ENCODE measurements at regions not wholly inside any gene's neighbourhood (a gene's known extent, or its start where the extent isn't known, plus 50 kb on each side); places are given as distances from the start of the nearest gene placed in this dataset.

DNA sequence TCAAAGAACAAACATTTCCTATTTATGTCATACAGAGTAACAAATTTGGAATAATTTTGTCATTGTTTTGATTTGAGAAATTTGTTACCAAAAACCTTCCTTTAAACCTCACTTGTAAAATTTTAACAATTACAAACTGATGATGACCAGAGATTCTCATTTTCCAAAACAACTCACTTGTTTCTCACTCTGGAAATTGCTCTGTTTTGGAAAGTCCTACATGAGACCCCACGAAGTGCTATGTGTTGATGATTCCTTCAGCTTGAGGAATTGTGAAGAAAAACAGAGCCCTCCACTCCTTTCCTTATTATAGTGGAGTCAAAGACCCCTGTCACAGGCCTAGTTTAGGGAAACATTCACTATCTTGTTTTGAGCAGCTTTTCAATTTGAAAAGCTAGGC is 157.6 kb upstream of the RASGRP1 start:
- no peaks in the 10 kb centered on the region for H3K4me1 Mint-ChIP-seq (ENCODE audit: low read depth in 2 of 2)
- no peak overlapping the region for H3K4me3 Mint-ChIP-seq
- DNase-seq (no peak), ATAC-seq (replicated peaks) (no peak)
- peaks cover under 1 to 8% of the 10 kb centered on the region in 2 donors for H3K27me3 Mint-ChIP-seq
- no peak overlapping the region for H3K27ac Mint-ChIP-seq
- H3K36me3 Mint-ChIP-seq (ENCODE audit: insufficient read depth) = no peaks in the 10 kb centered on the region
- no peaks in the 10 kb centered on the region for H3K9me3 Mint-ChIP-seq

DNA sequence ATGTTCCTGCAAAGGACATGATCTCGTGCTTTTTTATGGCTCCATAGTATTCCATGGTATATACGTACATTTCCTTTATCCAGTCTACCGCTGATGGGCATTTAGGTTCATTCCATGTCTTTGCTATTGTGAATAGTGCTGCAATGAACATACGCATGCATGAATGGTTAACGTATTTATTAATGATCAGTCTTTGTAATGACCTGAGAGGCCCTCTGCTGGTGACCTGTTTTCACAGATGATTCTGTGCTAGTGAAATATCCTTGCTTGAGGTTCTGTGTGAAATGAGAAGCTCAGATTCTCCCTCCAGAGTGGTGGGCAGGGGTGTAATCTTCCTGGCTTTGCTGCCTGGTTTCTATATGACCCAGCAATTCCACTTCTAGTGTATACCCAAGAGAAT is 160.2 kb upstream of the RASGRP1 start:
- Mint-ChIP-seq H3K36me3 (ENCODE audit: insufficient read depth) (no peaks in the 10 kb centered on the region), H3K9me3 (no peaks in the 10 kb centered on the region), H3K4me3 (no peak overlapping the region), H3K4me1 (ENCODE audit: low read depth in 2 of 2) (no peaks in the 10 kb centered on the region), H3K27me3 (peaks cover 0 to 8% of the 10 kb centered on the region in 2 donors), H3K27ac (no peak overlapping the region)
- ATAC-seq (replicated peaks) = no peak
- no peak for DNase-seq

DNA sequence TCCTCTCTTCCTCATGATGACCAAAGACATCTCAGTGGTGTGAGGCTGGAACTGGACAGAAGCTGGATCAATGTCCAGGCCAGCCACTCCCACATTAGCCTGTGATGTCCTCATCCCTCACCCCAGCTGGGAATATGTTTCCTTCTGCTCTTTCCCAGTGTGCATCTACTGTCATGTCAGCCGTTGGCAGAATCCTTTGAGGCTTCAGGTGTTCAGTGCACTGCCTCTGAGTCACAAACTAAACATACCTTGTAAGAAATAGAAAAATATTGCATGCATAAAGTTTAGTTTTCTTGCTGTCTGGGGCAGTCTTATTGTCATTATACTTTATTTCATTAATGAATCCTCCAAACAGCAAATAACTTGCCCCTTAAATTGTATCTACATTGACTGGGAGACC is 161.6 kb upstream of the RASGRP1 start:
- peaks cover 0 to 14% of the 10 kb centered on the region in 2 donors for H3K27me3 Mint-ChIP-seq

DNA sequence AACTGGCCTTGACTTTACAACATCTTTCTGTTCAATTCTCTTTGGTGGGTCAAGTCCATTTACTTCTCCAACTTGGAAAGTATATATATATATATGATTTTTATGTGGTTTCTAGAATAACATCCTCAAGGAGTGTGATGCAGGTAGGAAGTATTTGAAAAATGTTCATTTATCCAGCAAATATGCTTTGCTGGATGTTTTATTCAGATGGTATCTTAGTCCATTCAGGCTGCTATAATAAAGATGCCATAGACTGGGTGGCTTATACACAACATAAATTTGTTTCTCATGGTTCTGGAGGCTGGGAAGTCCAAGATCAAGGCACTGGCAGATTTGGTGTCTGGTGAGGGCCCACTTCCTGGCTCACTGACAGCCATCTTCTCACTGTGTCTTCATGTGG is 168.7 kb upstream of the RASGRP1 start:
- ATAC-seq (replicated peaks) (no peak), DNase-seq (no peak)
- Mint-ChIP-seq H3K4me1 (ENCODE audit: low read depth in 2 of 2) (peaks cover 0 to 3% of the 10 kb centered on the region in 2 donors), H3K9me3 (peaks cover 0 to 3% of the 10 kb centered on the region in 2 donors), H3K4me3 (no peak overlapping the region), H3K27ac (no peak overlapping the region), H3K36me3 (ENCODE audit: insufficient read depth) (no peaks in the 10 kb centered on the region), H3K27me3 (peaks cover 11 to 14% of the 10 kb centered on the region in 2 donors)

More for the DNA sequence above, 161.6 kb upstream of the RASGRP1 start:
- no peak overlapping the region for H3K27ac Mint-ChIP-seq
- no peaks in the 10 kb centered on the region for H3K36me3 Mint-ChIP-seq (ENCODE audit: insufficient read depth)
- H3K9me3 Mint-ChIP-seq = no peaks in the 10 kb centered on the region
- no peaks in the 10 kb centered on the region for H3K4me1 Mint-ChIP-seq (ENCODE audit: low read depth in 2 of 2)
- no peak for DNase-seq
- ATAC-seq (replicated peaks) = no peak
- no peak overlapping the region for H3K4me3 Mint-ChIP-seq

DNA sequence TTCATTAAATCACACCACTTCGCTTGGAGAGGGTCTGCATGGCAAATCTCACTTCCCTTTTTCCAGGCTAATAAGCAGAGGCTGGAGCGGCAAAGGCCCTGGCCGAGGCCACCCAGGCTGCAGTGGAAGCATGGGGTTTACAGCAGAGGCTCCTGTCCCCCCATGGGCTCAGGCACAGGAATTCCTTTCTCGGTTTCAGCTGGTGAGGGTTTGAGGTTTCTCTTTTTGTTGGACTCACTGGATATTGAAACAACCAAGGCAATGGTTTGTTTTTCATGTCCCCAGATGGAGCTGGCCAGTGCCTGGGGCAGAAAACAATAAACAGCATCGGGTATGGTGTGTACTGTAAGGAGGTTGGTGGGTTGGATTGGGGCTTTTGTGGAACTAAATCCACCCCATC is 175.6 kb upstream of the RASGRP1 start:
- no peak for DNase-seq
- no peaks in the 10 kb centered on the region for H3K36me3 Mint-ChIP-seq (ENCODE audit: insufficient read depth)
- H3K9me3 Mint-ChIP-seq = no peaks in the 10 kb centered on the region
- H3K27me3 Mint-ChIP-seq = peaks cover 5 to 12% of the 10 kb centered on the region in 2 donors
- no peak overlapping the region for H3K27ac Mint-ChIP-seq
- H3K4me3 Mint-ChIP-seq = no peak overlapping the region
- no peak for ATAC-seq (replicated peaks)
- H3K4me1 Mint-ChIP-seq (ENCODE audit: low read depth in 2 of 2) = no peaks in the 10 kb centered on the region

DNA sequence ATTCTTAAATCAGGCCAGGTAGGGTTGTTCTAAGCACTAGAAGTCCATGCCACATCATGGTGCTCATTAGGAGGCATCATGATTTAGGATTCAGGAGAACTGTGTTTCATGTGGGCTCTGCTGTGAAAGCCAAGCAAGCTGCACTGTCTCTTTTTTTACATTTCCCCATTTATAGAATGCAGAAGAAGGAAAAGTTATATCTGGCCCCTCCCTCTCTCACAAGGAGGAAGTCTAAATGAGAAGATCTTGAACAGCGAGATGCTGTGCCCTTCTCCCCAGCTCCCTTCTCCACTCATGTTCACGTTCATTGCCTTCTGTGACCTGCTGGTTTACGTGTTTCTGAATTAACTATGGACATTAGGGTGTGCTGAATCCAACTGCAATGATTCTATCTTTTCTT is 178.5 kb upstream of the RASGRP1 start:
- DNase-seq (no peak), ATAC-seq (replicated peaks) (no peak)
- Mint-ChIP-seq H3K4me1 (ENCODE audit: low read depth in 2 of 2) (no peaks in the 10 kb centered on the region), H3K4me3 (no peak overlapping the region), H3K36me3 (ENCODE audit: insufficient read depth) (no peaks in the 10 kb centered on the region), H3K27me3 (peaks cover 2 to 6% of the 10 kb centered on the region in 2 donors), H3K9me3 (no peaks in the 10 kb centered on the region), H3K27ac (no peak overlapping the region)

DNA sequence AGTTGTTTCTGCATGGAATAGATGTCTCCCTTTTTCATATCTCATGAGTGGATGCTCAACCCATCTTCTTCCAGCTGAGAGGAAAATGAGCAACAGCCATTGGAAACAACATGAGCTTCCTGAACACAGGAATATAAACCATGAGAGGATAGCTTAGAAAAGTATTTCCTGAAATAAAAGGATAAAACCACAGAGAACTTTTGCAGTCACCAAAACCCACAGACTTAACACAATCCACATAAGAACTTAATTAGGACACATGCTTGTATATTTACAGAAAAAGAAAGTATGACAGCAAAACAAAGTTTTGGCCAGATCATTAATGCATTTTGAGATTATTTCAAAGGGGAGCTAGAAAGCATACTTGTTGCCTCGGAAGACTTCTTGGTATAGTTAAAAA is 180.5 kb upstream of the RASGRP1 start:
- no peak for DNase-seq
- ATAC-seq (replicated peaks) = no peak
- Mint-ChIP-seq H3K9me3 (no peaks in the 10 kb centered on the region), H3K4me3 (no peak overlapping the region), H3K36me3 (ENCODE audit: insufficient read depth) (no peaks in the 10 kb centered on the region), H3K4me1 (ENCODE audit: low read depth in 2 of 2) (no peaks in the 10 kb centered on the region), H3K27ac (no peak overlapping the region), H3K27me3 (peaks cover 6 to 7% of the 10 kb centered on the region in 2 donors)

DNA sequence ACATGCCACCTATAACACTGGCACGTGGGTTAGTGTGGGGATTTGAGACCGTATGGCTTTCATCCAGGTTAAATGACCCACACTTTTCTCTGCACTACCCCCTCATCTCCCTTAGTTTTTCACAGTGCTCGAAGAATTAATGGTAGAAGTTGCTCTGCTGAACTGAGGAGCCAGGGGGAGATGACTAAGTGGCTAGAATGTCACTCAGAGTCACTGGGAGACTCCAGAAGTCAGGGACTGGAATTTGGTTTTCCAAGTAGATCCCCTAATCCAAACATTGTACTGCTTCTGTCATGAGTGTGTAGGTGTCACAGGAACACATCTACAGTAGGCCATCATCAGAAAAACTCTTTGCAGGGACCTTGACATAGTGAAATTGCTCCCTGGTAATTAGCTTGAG is 181.0 kb upstream of the RASGRP1 start:
- DNase-seq (no peak), ATAC-seq (replicated peaks) (no peak)
- H3K27me3 Mint-ChIP-seq = peaks cover 7 to 8% of the 10 kb centered on the region in 2 donors
- H3K36me3 Mint-ChIP-seq (ENCODE audit: insufficient read depth) = no peaks in the 10 kb centered on the region
- no peaks in the 10 kb centered on the region for H3K9me3 Mint-ChIP-seq
- H3K4me1 Mint-ChIP-seq (ENCODE audit: low read depth in 2 of 2) = no peaks in the 10 kb centered on the region
- no peak overlapping the region for H3K27ac Mint-ChIP-seq
- no peak overlapping the region for H3K4me3 Mint-ChIP-seq

DNA sequence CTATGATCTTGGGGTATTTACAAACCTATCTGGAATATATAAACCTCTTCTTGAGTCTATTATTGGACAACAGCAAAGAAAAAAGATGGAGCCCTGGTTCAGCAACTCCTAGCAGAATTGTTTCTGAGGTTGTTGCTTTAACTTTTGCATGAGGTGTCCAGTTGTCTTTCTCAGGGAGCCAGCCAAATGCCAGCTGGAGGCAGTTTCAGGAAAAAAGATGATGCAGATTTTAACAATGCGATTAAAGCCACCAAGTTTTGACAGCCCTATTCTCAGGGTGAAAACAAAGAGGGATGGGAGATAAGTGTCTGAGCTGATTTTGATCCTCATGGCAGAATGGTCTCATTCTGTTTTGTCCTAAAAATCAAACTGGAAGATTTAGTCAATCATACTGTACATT is 181.6 kb upstream of the RASGRP1 start:
- Mint-ChIP-seq H3K27ac (no peak overlapping the region), H3K9me3 (no peaks in the 10 kb centered on the region), H3K4me3 (no peak overlapping the region), H3K36me3 (ENCODE audit: insufficient read depth) (no peaks in the 10 kb centered on the region), H3K27me3 (peaks cover 12 to 13% of the 10 kb centered on the region in 2 donors), H3K4me1 (ENCODE audit: low read depth in 2 of 2) (no peaks in the 10 kb centered on the region)
- DNase-seq (no peak), ATAC-seq (replicated peaks) (no peak)

DNA sequence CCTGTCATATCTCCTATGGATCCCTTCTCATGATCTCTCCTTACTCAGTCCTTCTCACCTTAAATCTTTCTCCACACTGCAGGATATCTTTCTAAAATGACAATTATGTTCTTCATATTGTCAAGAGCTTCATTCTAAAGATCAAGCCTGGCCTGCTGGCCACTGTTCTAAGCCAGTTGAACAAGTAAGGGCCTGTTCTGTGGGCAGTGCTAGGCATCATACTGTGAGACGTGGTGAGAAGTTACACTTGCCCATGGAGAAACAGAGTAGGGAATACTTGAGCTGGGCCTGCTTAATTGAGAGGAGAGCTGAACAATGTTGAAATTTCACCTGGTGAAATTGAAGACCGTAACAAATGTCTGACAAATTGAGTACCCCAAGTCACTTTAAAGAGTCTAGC is 184.1 kb upstream of the RASGRP1 start:
- H3K4me1 Mint-ChIP-seq (ENCODE audit: low read depth in 2 of 2) = no peaks in the 10 kb centered on the region
- H3K27ac Mint-ChIP-seq = no peak overlapping the region
- ATAC-seq (replicated peaks) = no peak
- H3K36me3 Mint-ChIP-seq (ENCODE audit: insufficient read depth) = no peaks in the 10 kb centered on the region
- H3K4me3 Mint-ChIP-seq = no peak overlapping the region
- DNase-seq = no peak
- H3K27me3 Mint-ChIP-seq = peaks cover 28 to 29% of the 10 kb centered on the region in 2 donors
- H3K9me3 Mint-ChIP-seq = no peaks in the 10 kb centered on the region

DNA sequence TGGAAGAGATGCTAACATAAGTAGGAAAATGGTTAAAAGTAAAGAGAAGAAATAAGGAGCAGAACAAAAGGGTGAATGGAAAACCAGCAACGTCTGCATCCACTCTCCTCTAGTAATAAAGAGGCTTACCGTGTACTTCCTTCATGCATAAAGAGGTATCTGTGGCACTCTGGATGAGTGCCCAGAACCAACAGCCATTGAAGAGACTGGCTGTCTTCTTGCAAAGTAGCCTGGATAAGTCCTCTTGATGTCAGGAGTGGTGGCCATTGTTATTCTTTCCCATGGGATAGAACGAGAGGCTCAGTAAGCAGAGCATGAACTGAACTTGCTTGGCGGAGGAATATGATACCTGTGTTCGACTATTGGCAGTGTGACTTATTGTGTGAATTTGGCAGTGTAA is 186.2 kb upstream of the RASGRP1 start:
- no peaks in the 10 kb centered on the region for H3K9me3 Mint-ChIP-seq
- H3K27me3 Mint-ChIP-seq = peaks cover 41 to 50% of the 10 kb centered on the region in 2 donors
- DNase-seq (no peak), ATAC-seq (replicated peaks) (no peak)
- no peak overlapping the region for H3K4me3 Mint-ChIP-seq
- peaks cover 0 to 2% of the 10 kb centered on the region in 2 donors for H3K4me1 Mint-ChIP-seq (ENCODE audit: low read depth in 2 of 2)
- H3K27ac Mint-ChIP-seq = no peak overlapping the region
- no peaks in the 10 kb centered on the region for H3K36me3 Mint-ChIP-seq (ENCODE audit: insufficient read depth)

DNA sequence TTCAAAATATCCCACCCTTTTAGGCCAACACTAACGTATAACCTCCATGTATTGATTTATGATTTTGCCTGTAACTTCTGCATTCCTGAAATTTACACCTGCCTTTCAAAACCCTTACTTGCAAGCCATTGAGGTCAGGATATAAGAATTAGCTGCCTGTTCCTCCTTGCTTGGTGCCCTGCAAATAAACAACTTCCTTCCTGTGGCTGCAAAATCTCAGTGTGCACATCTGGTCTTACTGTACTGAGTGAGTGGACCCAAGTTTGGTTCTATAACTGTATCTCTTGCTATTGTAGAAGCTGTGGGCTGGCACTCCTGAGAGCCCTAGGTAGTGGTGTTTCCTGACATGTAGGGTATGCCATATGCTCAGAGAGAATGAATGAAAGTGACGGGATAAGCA is 191.1 kb upstream of the RASGRP1 start:
- H3K27me3 Mint-ChIP-seq = peaks cover 44 to 53% of the 10 kb centered on the region in 2 donors
- no peak for ATAC-seq (replicated peaks)
- peaks cover 0 to 2% of the 10 kb centered on the region in 2 donors for H3K4me1 Mint-ChIP-seq (ENCODE audit: low read depth in 2 of 2)
- H3K4me3 Mint-ChIP-seq = no peak overlapping the region
- H3K36me3 Mint-ChIP-seq (ENCODE audit: insufficient read depth) = no peaks in the 10 kb centered on the region
- H3K27ac Mint-ChIP-seq = no peak overlapping the region
- DNase-seq = no peak
- no peaks in the 10 kb centered on the region for H3K9me3 Mint-ChIP-seq

DNA sequence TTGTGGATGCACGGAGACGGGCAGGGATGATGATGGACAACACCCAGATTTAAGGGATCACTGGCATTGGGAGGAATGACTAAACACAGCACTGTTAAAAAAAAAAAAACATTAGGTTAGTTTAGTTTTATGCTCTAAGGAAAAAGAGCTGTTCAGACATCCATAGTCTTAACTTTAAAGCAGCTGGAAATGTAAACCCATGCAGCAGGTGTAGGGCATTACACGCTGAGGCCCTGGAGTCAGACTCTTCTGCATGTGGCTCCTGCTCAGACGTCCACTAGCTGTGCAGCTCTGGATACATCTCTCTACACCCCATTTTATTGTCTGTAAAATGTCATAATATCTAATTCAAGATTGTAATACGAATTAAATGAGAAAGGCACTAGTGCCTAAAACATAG is 191.8 kb upstream of the RASGRP1 start:
- ATAC-seq (replicated peaks) (no peak), DNase-seq (no peak)
- Mint-ChIP-seq H3K27ac (no peak overlapping the region), H3K4me1 (ENCODE audit: low read depth in 2 of 2) (peaks cover 0 to 2% of the 10 kb centered on the region in 2 donors), H3K4me3 (no peak overlapping the region), H3K9me3 (no peaks in the 10 kb centered on the region), H3K36me3 (ENCODE audit: insufficient read depth) (no peaks in the 10 kb centered on the region), H3K27me3 (peaks cover 38 to 46% of the 10 kb centered on the region in 2 donors)

DNA sequence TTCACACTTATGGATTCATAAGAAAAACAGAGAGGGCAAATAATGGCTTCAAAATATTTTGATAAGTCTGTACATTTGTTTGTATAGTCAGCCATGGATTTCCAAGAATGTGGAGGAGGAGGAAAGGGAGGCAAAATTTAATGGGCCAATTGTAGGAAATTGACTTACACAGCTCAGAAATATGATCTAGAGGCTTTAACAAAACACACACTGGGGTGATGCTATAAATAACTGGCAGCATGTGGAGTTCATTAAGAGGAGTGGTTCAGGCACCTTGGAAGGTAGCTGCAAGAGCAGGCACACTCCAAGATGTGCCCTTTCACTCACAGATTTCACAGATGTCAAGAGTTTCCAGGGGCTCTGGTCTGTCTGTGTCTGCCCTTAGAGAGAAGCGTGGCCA is 193.4 kb upstream of the RASGRP1 start:
- H3K4me1 Mint-ChIP-seq (ENCODE audit: low read depth in 2 of 2) = peaks cover 0 to 2% of the 10 kb centered on the region in 2 donors
- ATAC-seq (replicated peaks) = no peak
- peaks cover 33 to 34% of the 10 kb centered on the region in 2 donors for H3K27me3 Mint-ChIP-seq
- no peak for DNase-seq
- H3K4me3 Mint-ChIP-seq = no peak overlapping the region
- H3K36me3 Mint-ChIP-seq (ENCODE audit: insufficient read depth) = no peaks in the 10 kb centered on the region
- H3K27ac Mint-ChIP-seq = no peak overlapping the region
- no peaks in the 10 kb centered on the region for H3K9me3 Mint-ChIP-seq

DNA sequence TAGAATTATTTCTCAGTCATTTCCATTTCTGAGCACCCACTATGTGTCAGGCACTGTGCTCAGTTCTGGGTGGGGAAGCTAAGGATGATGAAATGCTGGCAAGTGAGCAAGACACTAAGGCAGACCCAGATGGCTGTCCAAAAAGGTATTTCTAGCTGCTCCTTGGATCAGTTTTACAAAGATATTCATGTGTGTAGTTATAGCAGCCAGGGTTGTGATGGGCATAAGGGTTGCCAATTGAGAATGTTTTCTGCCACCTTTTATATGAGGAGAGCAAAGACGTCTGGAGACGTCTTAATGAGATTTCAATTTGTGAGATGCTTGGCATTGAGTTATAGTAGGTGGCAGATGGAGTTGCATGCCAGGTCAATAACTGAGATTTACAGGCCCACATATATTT is 197.1 kb upstream of the RASGRP1 start:
- Mint-ChIP-seq H3K36me3 (ENCODE audit: insufficient read depth) (no peaks in the 10 kb centered on the region), H3K27ac (no peak overlapping the region), H3K4me1 (ENCODE audit: low read depth in 2 of 2) (no peaks in the 10 kb centered on the region), H3K4me3 (no peak overlapping the region), H3K9me3 (no peaks in the 10 kb centered on the region), H3K27me3 (peaks cover 0 to 11% of the 10 kb centered on the region in 2 donors)
- no peak for ATAC-seq (replicated peaks)
- no peak for DNase-seq
